Spinal cord (tissue), 9 donors: ENCODE measurements at regions not wholly inside any gene's neighbourhood (a gene's known extent, or its start where the extent isn't known, plus 50 kb on each side); places are given as distances from the start of the nearest gene placed in this dataset.
"Not testable (repeated sequence)": the region's sequence is repeated elsewhere in the genome, so short reads cannot be mapped to it uniquely, and the experiment has no call there.

ENCODE experiments used
- DNase-seq, 6 donors: peaks; one replicate each; pipeline versions ENCODE4 v3.0.0 to v3.0.0-alpha.2; 2013 to 2015; ENCODE audit warnings: low spot score in 6 of 6, low read depth in 4 of 6
- H3K27ac ChIP-seq: one replicate; pipeline ENCODE4 v1.5.1; 2013; ENCODE audit warnings: low read depth, low read length, control low read depth
- H3K27me3 ChIP-seq: one replicate; pipeline ENCODE4 v1.6.1; 2013; ENCODE audit warnings: low read length; ENCODE audit not compliant: control insufficient read depth, insufficient read depth
- H3K36me3 ChIP-seq: one replicate; pipeline ENCODE4 v1.6.1; 2013; ENCODE audit warnings: low read length; ENCODE audit not compliant: control insufficient read depth, insufficient read depth
- H3K4me1 ChIP-seq: one replicate; pipeline ENCODE4 v1.6.1; 2013; ENCODE audit warnings: low read length; ENCODE audit not compliant: control insufficient read depth, insufficient read depth
- H3K4me3 ChIP-seq: one replicate; pipeline ENCODE4 v1.5.1; 2013; ENCODE audit warnings: low read depth, low read length, control low read depth
- H3K9me3 ChIP-seq: one replicate; pipeline ENCODE4 v1.6.1; 2013; ENCODE audit warnings: low read length; ENCODE audit not compliant: control insufficient read depth, insufficient read depth
- WGBS: methylation state at CpG from one replicate; pipeline ENCODE4 v1.1.5; 2013; ENCODE audit warnings: missing lambda C conversion rate; ENCODE audit not compliant: insufficient coverage; 5-methylcytosine and 5-hydroxymethylcytosine counted together
- donor health status: healthy.

GRCh38 chrX:132302687-132303086, 83.4 kb upstream of the RAP2C start:
- not testable (repeated sequence) for H3K4me3 ChIP-seq, H3K27ac ChIP-seq, H3K36me3 ChIP-seq, H3K4me1 ChIP-seq, H3K27me3 ChIP-seq, DNase-seq, H3K9me3 ChIP-seq
- 78% methylated on average over 3 of the region's 3 CpGs for WGBS

GRCh38 chrX:132294776-132295495, 75.7 kb upstream of the RAP2C start:
- Histone ChIP-seq H3K9me3 (no peaks in the 10 kb centered on the region), H3K27ac (no peak overlapping the region), H3K36me3 (no peaks in the 10 kb centered on the region), H3K27me3 (no peaks in the 10 kb centered on the region), H3K4me1 (no peaks in the 10 kb centered on the region), H3K4me3 (no peak overlapping the region)
- DNase-seq, result no peak
- no CpG with 5 or more reads among the region's 2 CpGs for WGBS

GRCh38 chrX:132294192-132294591, 74.9 kb upstream of the RAP2C start:
- Histone ChIP-seq H3K4me3 (no peak overlapping the region), H3K4me1 (no peaks in the 10 kb centered on the region), H3K9me3 (no peaks in the 10 kb centered on the region), H3K27me3 (no peaks in the 10 kb centered on the region), H3K36me3 (no peaks in the 10 kb centered on the region), H3K27ac (no peak overlapping the region)
- WGBS, result 33% methylated on average over 1 of the region's 1 CpG
- no peak for DNase-seq

GRCh38 chrX:132292793-132293192, 73.5 kb upstream of the RAP2C start:
- Histone ChIP-seq H3K4me1 (no peaks in the 10 kb centered on the region), H3K4me3 (no peak overlapping the region), H3K9me3 (no peaks in the 10 kb centered on the region), H3K27me3 (no peaks in the 10 kb centered on the region), H3K36me3 (no peaks in the 10 kb centered on the region), H3K27ac (no peak overlapping the region)
- peak in 4 of 6 donors; percentile 27 to 80 (median 54) for DNase-seq
- 0% methylated on average over 3 of the region's 5 CpGs for WGBS

DNA sequence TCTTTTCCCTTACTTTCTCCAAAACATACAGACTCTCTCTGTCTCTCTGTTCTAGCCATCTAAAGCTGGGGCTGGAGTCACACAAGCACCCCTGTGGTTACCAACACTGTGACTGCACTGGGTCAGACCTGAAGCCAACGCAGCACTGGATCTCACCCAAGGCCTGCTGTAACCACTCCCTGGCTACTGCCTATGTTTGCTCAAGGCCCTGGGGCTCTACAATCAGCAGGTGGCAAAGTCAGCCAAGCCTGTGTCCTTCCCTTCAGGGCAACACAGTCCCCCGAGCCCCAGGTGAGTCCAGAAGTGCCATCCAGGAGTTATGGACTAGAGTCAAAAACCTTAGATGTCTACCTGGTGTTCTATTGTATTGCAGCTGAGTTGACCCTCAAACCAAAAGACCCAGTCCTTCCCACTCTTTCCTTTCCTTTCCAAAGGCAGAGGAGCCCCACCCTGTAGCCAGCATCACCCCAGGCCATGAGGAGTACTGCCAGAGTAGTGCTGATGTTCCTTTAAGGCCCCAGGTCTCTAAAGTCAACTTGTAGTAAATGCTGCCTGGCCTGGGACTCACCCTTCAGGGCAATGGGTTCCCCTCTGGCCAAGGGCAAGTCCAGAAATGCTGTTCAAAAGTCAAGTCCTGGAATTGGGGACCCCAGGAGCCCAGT, 58.8 kb upstream of the RAP2C start:
- Histone ChIP-seq H3K27ac (no peak overlapping the region), H3K36me3 (no peaks in the 10 kb centered on the region), H3K9me3 (no peaks in the 10 kb centered on the region), H3K4me3 (no peak overlapping the region), H3K4me1 (no peaks in the 10 kb centered on the region), H3K27me3 (no peaks in the 10 kb centered on the region)
- DNase-seq, result no peak
- WGBS, result 50% methylated on average over 2 of the region's 2 CpGs

GRCh38 chrX:132272826-132273225, 53.6 kb upstream of the RAP2C start:
- 100% methylated on average over 1 of the region's 1 CpG for WGBS

DNA sequence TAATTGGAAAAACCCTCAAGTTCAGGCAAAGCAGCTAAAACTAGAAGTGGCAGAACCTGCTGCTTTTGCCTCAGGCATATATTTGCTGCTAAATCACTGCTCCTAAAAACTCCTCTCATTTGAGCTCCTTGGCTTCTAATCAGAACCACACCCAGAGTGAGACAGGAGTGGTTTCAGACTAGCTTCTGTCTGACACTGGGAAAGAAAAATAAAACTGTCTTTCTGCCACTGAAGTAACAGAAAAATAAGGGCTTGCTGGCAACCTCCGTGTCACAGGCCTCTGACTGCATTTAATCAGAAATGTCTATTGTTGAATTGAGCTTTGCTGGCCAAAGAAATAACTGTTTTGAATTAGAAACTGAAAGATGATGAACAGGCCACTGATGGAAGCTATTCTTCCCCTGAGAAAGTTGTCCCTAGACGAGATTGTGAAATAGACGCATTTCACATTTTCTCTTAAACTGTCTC, 52.1 kb upstream of the RAP2C start:
- H3K4me1 ChIP-seq, result no peaks in the 10 kb centered on the region
- H3K9me3 ChIP-seq, result no peaks in the 10 kb centered on the region
- H3K36me3 ChIP-seq, result no peaks in the 10 kb centered on the region
- no peaks in the 10 kb centered on the region for H3K27me3 ChIP-seq
- WGBS, result 25% methylated on average over 1 of the region's 3 CpGs
- H3K4me3 ChIP-seq, result no peak overlapping the region
- no peak overlapping the region for H3K27ac ChIP-seq
- DNase-seq, result peak in 1 of 6 donors; percentile 1

More at GRCh38 chrX:132272826-132273225, 53.6 kb upstream of the RAP2C start:
- Histone ChIP-seq H3K4me1 (no peaks in the 10 kb centered on the region), H3K4me3 (no peak overlapping the region), H3K27ac (no peak overlapping the region), H3K27me3 (no peaks in the 10 kb centered on the region), H3K36me3 (no peaks in the 10 kb centered on the region), H3K9me3 (no peaks in the 10 kb centered on the region)
- no peak for DNase-seq

GRCh38 chrX:132270699-132271098, 51.5 kb upstream of the RAP2C start:
- Histone ChIP-seq H3K4me3 (no peak overlapping the region), H3K27ac (no peak overlapping the region), H3K4me1 (no peaks in the 10 kb centered on the region), H3K36me3 (no peaks in the 10 kb centered on the region), H3K9me3 (no peaks in the 10 kb centered on the region), H3K27me3 (no peaks in the 10 kb centered on the region)
- peak in 2 of 6 donors; percentile 3 to 9 for DNase-seq
- WGBS, result 20% methylated on average over 1 of the region's 3 CpGs

DNA sequence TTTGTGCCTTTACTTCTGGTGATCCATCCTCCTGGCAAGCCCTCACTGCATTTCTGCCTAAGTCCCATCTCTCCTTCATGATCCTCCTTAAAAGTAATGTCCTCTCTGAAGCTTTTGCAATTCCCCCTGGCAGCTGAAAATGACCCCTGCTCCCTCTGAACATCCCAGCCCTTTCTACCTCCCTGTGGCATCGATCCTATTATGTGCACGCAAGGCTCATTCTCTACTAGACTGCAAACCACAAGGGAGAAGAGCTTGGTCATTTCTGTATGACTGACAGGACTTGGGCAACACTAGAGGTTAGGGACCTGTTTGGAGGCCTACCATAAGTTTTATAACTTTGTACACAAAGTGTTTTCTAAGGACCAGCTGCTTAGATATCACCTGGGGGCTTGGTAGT, 50.8 kb upstream of the RAP2C start:
- H3K27me3 ChIP-seq, result no peaks in the 10 kb centered on the region
- no peak overlapping the region for H3K27ac ChIP-seq
- H3K4me1 ChIP-seq, result no peaks in the 10 kb centered on the region
- no peaks in the 10 kb centered on the region for H3K9me3 ChIP-seq
- WGBS, result no CpG with 5 or more reads among the region's 2 CpGs
- no peak overlapping the region for H3K4me3 ChIP-seq
- H3K36me3 ChIP-seq, result no peaks in the 10 kb centered on the region
- DNase-seq, result no peak
